CD4-positive, alpha-beta T cell (primary cell): ENCODE measurements at regions not wholly inside any gene's neighbourhood (a gene's known extent, or its start where the extent isn't known, plus 50 kb on each side); places are given as distances from the start of the nearest gene placed in this dataset.

Experiments used
- ATAC-seq: fragments of 200-7000 bp; cut with Tn5 transposase; one replicate; pipeline ENCODE4 v1.10.0; 2022; ENCODE audit warnings: mild to moderate bottlenecking; ENCODE audit not compliant: poor library complexity
- CTCF ChIA-PET: fragments of 350-600 bp; sonication (Branson Sonifier 250); formaldehyde crosslinking; loops from one replicate; lab custom pipeline; 2021; ENCODE audit warnings: antibody characterized with exemption, inconsistent platforms; lab: Charles Lee
- POLR2A ChIA-PET: fragments of 350-600 bp; sonication (Branson Sonifier 250); formaldehyde crosslinking; loops from one replicate; lab custom pipeline; 2021; ENCODE audit warnings: antibody characterized with exemption, inconsistent platforms; lab: Charles Lee
- DNase-seq, 14 experiments: peaks; one replicate each; pipeline ENCODE4 v3.0.0-alpha.2; 2013 to 2020; ENCODE audit warnings: mixed read lengths in 2 of 14
- H3K27ac ChIP-seq, 2 donors: one replicate each; pipeline versions ENCODE4 v1.5.1 to v1.7.0; 2013; ENCODE audit warnings: low read length in 2 of 2, low read depth in 1 of 2, mild to moderate bottlenecking in 1 of 2
- H3K27me3 ChIP-seq, 2 experiments: 1 replicate in 1 of 2; 2 replicates in 1 of 2; pipeline versions ENCODE4 v1.6.1 to v1.7.0; 2013; ENCODE audit warnings: low read length in 2 of 2, control low read depth in 1 of 2, mild to moderate bottlenecking in 1 of 2, moderate library complexity in 1 of 2; ENCODE audit not compliant: insufficient read depth in 2 of 2, control insufficient read depth in 1 of 2
- H3K36me3 ChIP-seq: one replicate; pipeline ENCODE4 v1.6.1; 2013; ENCODE audit warnings: low read length, control low read depth; ENCODE audit not compliant: insufficient read depth
- H3K4me1 ChIP-seq: one replicate; pipeline ENCODE4 v1.6.1; 2013; ENCODE audit warnings: low read length, control low read depth; ENCODE audit not compliant: insufficient read depth
- H3K4me3 ChIP-seq: one replicate; pipeline ENCODE4 v1.5.1; 2013; ENCODE audit warnings: mild to moderate bottlenecking, low read length, moderate library complexity
- H3K9me3 ChIP-seq, 2 experiments: 1 replicate in 1 of 2; 2 replicates in 1 of 2; pipeline versions ENCODE4 v1.6.1 to v1.7.0; 2013; ENCODE audit warnings: low read length in 2 of 2, mild to moderate bottlenecking in 2 of 2, control low read depth in 1 of 2, moderate library complexity in 1 of 2; ENCODE audit not compliant: control insufficient read depth in 1 of 2, insufficient read depth in 1 of 2
- H3K27ac Mint-ChIP-seq: one replicate; pipeline ENCODE4 v1.8.0; 2020; ENCODE audit warnings: mixed read lengths
- H3K27me3 Mint-ChIP-seq: one replicate; pipeline ENCODE4 v1.8.0; 2021; ENCODE audit warnings: mixed read lengths
- H3K36me3 Mint-ChIP-seq: one replicate; pipeline ENCODE4 v1.8.0; 2021; ENCODE audit warnings: low read depth, mixed read lengths
- H3K4me1 Mint-ChIP-seq: one replicate; pipeline ENCODE4 v1.8.0; 2021; ENCODE audit warnings: low read depth, mixed read lengths
- H3K4me3 Mint-ChIP-seq: one replicate; pipeline ENCODE4 v1.8.0; 2020; ENCODE audit warnings: mild to moderate bottlenecking, mixed read lengths
- H3K9me3 Mint-ChIP-seq: one replicate; pipeline ENCODE4 v1.8.0; 2020; ENCODE audit warnings: mixed read lengths
- CTCF ChIP-seq: fragments of 200-600 bp; IDR thresholded peaks from one replicate; pipeline ENCODE4 v1.8.0; 2022; ENCODE audit warnings: antibody characterized with exemption, mild to moderate bottlenecking
- intact Hi-C, 2 experiments: fragments of 100-400 bp; cut with DNase I in 1 of 2; cut with micrococcal nuclease in 1 of 2; formaldehyde crosslinking; loops; one replicate each; pipeline versions ENCODE4 v1.15.1 to v1.9.0; 2023 to 2025; cut with DNase I, micrococcal nuclease

DNA sequence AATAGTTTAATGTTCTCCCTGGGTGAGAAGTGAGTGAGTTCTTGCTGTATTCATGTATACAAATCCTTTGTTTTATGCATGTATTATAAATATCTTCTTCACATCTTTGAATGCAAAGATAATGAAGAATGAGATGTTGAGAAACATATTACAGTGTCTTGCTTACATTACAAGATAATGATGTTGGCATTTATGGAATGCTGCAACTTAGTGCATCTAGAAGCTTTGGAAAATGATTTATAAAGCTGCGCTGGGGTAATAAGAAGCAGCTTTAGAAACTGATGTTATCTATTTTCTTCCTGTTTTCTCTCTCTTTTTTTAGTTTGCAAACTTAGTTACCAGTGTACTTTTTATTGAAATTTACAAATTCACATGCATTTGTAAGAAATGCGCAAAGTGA lies 673.4 kb downstream of the KCTD16 start:
- POLR2A ChIA-PET, result no interaction called here
- H3K27me3 ChIP-seq, result no peaks in the 10 kb centered on the region
- no peaks in the 10 kb centered on the region for H3K9me3 ChIP-seq
- no peak for TF ChIP-seq CTCF
- intact Hi-C loops, result no loop called here
- no peaks in the 10 kb centered on the region for H3K36me3 ChIP-seq
- Mint-ChIP-seq H3K27ac (no peak overlapping the region), H3K4me3 (no peak overlapping the region), H3K4me1 (no peaks in the 10 kb centered on the region), H3K27me3 (no peaks in the 10 kb centered on the region), H3K36me3 (no peaks in the 10 kb centered on the region), H3K9me3 (peaks cover 4% of the 10 kb centered on the region)
- H3K4me1 ChIP-seq, result no peaks in the 10 kb centered on the region
- CTCF ChIA-PET, result no interaction called here
- H3K4me3 ChIP-seq, result no peak overlapping the region
- ATAC-seq (no peak), DNase-seq (no peak)
- no peak overlapping the region for H3K27ac ChIP-seq

- Histone ChIP-seq H3K9me3 (peaks cover 0 to 8% of the 10 kb centered on the region in 2 experiments), H3K27ac (no peak overlapping the region), H3K27me3 (no peaks in the 10 kb centered on the region), H3K36me3 (no peaks in the 10 kb centered on the region), H3K4me3 (no peak overlapping the region), H3K4me1 (no peaks in the 10 kb centered on the region)
- Mint-ChIP-seq H3K36me3 (no peaks in the 10 kb centered on the region), H3K4me3 (no peak overlapping the region), H3K27ac (no peak overlapping the region), H3K9me3 (peaks cover 10% of the 10 kb centered on the region), H3K27me3 (no peaks in the 10 kb centered on the region), H3K4me1 (no peaks in the 10 kb centered on the region)
- DNase-seq (no peak), ATAC-seq (no peak)
- CTCF ChIA-PET, result no interaction called here
- intact Hi-C loops, result no loop called here
- POLR2A ChIA-PET, result no interaction called here
- no peak for TF ChIP-seq CTCF
These were observed 661.7 kb downstream of the KCTD16 start for GRCh38 chr5:144832416-144832815.

DNA sequence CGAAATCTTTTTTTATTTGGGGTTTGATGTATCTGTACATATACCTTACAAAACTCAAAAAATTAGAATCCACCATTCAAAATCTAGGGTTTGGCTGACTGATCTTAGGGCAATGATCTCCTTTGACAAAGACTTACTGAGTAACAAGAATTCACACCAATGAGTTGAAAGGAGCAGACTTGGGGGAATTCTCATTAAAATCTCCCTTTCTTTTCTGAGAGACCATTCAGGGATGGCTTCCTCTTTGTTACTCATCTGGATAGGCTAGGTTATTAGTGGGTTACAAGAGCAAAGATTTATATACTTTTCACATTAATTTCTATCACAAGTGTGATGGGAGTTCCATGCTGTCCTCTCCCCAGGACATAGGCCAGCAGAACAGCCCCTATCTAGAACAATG lies 661.0 kb downstream of the KCTD16 start:
- no peak for ATAC-seq
- H3K36me3 ChIP-seq, result no peaks in the 10 kb centered on the region
- Mint-ChIP-seq H3K27ac (no peak overlapping the region), H3K4me1 (no peaks in the 10 kb centered on the region), H3K9me3 (peaks cover 10% of the 10 kb centered on the region), H3K36me3 (no peaks in the 10 kb centered on the region), H3K4me3 (no peak overlapping the region), H3K27me3 (no peaks in the 10 kb centered on the region)
- no peaks in the 10 kb centered on the region for H3K27me3 ChIP-seq
- intact Hi-C loops, result no loop called here
- POLR2A ChIA-PET, result no interaction called here
- no peak overlapping the region for H3K4me3 ChIP-seq
- no peak for TF ChIP-seq CTCF
- H3K4me1 ChIP-seq, result no peaks in the 10 kb centered on the region
- DNase-seq, result no peak
- no peak overlapping the region for H3K27ac ChIP-seq
- peaks cover 0 to 8% of the 10 kb centered on the region in 2 experiments for H3K9me3 ChIP-seq
- CTCF ChIA-PET, result no interaction called here
